ENCODE measurements at regions not wholly inside any gene's neighbourhood (a gene's known extent, or its start where the extent isn't known, plus 50 kb on each side); places are given as distances from the start of the nearest gene placed in this dataset.

GRCh38 chr1:58067082-58067481 is 479.4 kb downstream of the OMA1 start:
- no peak for TF ChIP-seq FOXP2 (optimal IDR thresholded peaks at IDR 0.05; ENCODE audit: borderline replicate concordance, extremely low read depth, extremely low read length, insufficient read depth)
- TF ChIP-seq TAF1 (IDR thresholded peaks at IDR 0.05; ENCODE audit: borderline replicate concordance, insufficient read depth, low read length) = no peak
- TF ChIP-seq SIN3A (IDR thresholded peaks at IDR 0.05; ENCODE audit: borderline replicate concordance, insufficient read depth, low read length) = no peak
- no peak for TF ChIP-seq REST (IDR thresholded peaks at IDR 0.05; ENCODE audit: insufficient read depth in 1 of 2, low read depth in 2 of 2, low read length in 2 of 2)
- no peak for TF ChIP-seq POLR2AphosphoS5 (IDR thresholded peaks at IDR 0.05; ENCODE audit: low read depth, low read length)

GRCh38 chr1:58065520-58065919 is 481.0 kb downstream of the OMA1 start:
- TF ChIP-seq FOXP2 (optimal IDR thresholded peaks at IDR 0.05; ENCODE audit: borderline replicate concordance, extremely low read depth, extremely low read length, insufficient read depth) = no peak

GRCh38 chr1:58064166-58064565 is 482.4 kb downstream of the OMA1 start:
- TF ChIP-seq FOXP2 (optimal IDR thresholded peaks at IDR 0.05; ENCODE audit: borderline replicate concordance, extremely low read depth, extremely low read length, insufficient read depth) (no peak), POLR2AphosphoS5 (IDR thresholded peaks at IDR 0.05; ENCODE audit: low read depth, low read length) (no peak), TAF1 (IDR thresholded peaks at IDR 0.05; ENCODE audit: borderline replicate concordance, insufficient read depth, low read length) (no peak), REST (IDR thresholded peaks at IDR 0.05; ENCODE audit: insufficient read depth in 1 of 2, low read depth in 2 of 2, low read length in 2 of 2) (no peak), SIN3A (IDR thresholded peaks at IDR 0.05; ENCODE audit: borderline replicate concordance, insufficient read depth, low read length) (no peak)

GRCh38 chr1:58063095-58063494 is 483.4 kb downstream of the OMA1 start:
- TF ChIP-seq POLR2AphosphoS5 (IDR thresholded peaks at IDR 0.05; ENCODE audit: low read depth, low read length) = no peak
- TF ChIP-seq TAF1 (IDR thresholded peaks at IDR 0.05; ENCODE audit: borderline replicate concordance, insufficient read depth, low read length) = no peak
- no peak for TF ChIP-seq REST (IDR thresholded peaks at IDR 0.05; ENCODE audit: insufficient read depth in 1 of 2, low read depth in 2 of 2, low read length in 2 of 2)

GRCh38 chr1:58062635-58063034 is 483.9 kb downstream of the OMA1 start:
- TF ChIP-seq SIN3A (IDR thresholded peaks at IDR 0.05; ENCODE audit: borderline replicate concordance, insufficient read depth, low read length) (no peak), TAF1 (IDR thresholded peaks at IDR 0.05; ENCODE audit: borderline replicate concordance, insufficient read depth, low read length) (no peak), REST (IDR thresholded peaks at IDR 0.05; ENCODE audit: insufficient read depth in 1 of 2, low read depth in 2 of 2, low read length in 2 of 2) (no peak), POLR2AphosphoS5 (IDR thresholded peaks at IDR 0.05; ENCODE audit: low read depth, low read length) (no peak), FOXP2 (optimal IDR thresholded peaks at IDR 0.05; ENCODE audit: borderline replicate concordance, extremely low read depth, extremely low read length, insufficient read depth) (no peak)
